HK-2 (cell line): ENCODE measurements at regions not wholly inside any gene's neighbourhood (a gene's known extent, or its start where the extent isn't known, plus 50 kb on each side); places are given as distances from the start of the nearest gene placed in this dataset.
"Not testable (repeated sequence)": the region's sequence is repeated elsewhere in the genome, so short reads cannot be mapped to it uniquely, and the experiment has no call there.

Experiments
- DNase-seq: peaks from one replicate; pipeline ENCODE4 v3.0.0-alpha.2; 2018; ENCODE audit not compliant: unreplicated experiment

DNA sequence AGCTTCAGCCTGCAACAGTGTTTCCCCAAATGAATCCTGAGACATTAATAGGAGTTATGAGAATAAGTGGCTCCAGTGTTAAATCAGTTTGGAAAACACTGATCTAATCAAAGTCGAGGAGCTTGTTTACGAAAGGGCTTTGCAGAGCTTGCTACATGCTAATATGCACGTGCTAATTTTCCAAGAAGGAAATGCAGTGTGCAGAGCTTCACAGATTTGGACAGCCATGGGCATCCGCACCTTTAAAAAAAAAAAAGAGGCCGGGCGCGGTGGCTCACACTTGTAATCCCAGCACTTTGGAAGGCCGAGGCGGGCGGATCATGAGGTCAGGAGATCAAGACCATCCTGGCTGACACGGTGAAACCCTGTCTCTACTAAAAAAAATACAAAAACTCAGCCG is 79.7 kb upstream of the LMO2 start:
- not testable (repeated sequence) for DNase-seq

DNA sequence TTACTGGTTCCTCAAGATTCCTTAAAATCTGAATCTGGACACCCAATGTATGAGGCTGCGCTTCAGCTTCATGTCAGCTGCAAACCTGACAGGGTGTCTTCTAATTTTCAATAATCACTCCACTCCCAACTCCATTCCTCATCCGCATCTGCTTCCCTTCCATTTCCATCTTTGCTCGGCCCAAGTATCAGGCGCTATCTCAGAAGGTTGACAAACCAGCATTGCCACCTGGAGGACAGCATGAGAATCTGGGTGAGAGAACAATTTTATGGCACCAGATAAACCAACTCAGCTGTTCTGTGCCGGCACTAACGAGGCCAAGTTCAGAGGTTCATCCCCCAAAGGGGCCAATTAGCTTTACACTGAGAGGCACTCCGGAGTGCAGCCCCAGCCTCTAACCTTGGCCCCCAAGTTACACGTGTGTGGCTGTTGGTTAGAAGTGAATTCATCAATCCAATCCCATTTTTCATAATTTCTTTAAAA is 79.1 kb upstream of the LMO2 start:
- peak; percentile 5 for DNase-seq

DNA sequence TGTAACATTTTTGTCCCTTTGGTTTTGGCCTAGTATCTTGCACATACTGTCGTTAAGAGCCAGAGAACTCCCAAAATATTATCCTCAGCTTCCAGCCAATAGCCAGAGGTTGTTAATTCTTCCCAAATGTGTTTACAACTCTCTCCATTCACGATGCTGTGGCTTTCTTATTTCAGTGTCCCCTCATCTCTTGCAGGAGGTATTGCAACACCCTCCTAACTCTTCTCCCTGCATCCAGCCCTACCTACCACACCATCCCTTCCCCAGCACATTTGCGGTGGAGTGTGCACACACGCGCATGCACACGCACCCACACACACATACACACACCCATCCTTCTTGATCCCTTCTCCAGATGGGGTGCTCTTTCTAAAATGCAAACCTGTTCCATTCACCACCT is 75.6 kb upstream of the LMO2 start:
- no peak for DNase-seq

DNA sequence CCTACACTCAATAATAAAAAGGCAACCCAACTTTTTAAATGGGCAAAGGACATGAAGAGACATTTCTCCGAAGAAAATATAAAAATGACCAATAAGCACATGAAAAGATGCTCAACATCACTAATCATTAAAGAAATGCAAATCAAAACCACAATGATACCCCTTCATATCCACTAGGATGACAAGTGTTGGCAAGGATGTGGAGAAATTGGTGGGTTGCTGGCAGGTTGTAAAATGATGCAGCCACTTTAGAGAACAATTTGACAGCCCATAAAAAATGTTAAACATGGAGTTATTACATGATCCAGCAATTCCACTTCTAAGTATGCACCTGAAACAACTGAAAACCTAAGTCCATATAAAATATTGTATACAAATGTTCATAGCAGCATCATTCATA is 73.2 kb upstream of the LMO2 start:
- no peak for DNase-seq

DNA sequence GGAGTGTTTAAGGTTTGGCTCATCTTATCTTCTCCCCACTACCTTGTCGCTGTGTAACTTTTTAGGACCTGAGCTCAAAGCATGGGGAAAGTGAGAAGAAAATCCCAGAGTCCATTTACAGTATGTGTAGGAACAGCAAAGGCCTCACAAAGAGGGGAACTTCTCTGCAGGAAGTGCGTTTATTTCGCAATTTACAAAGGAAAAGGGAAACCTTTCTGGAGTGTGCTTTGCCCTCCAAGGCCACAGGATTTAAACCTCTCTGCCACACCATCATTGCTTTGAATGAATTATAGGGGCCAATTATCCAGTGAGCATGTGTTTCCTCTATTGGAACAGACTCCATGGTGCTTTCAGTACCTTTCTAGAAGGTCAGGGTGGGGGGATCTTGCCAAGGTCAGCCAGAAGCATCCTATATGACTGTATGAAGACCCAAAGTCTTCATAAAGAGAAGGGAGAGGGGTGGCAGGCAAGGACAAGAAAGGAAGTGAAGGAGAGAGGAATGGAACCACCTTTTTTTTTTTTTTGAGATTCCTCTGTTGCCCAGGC is 68.1 kb upstream of the LMO2 start:
- DNase-seq, result no peak

DNA sequence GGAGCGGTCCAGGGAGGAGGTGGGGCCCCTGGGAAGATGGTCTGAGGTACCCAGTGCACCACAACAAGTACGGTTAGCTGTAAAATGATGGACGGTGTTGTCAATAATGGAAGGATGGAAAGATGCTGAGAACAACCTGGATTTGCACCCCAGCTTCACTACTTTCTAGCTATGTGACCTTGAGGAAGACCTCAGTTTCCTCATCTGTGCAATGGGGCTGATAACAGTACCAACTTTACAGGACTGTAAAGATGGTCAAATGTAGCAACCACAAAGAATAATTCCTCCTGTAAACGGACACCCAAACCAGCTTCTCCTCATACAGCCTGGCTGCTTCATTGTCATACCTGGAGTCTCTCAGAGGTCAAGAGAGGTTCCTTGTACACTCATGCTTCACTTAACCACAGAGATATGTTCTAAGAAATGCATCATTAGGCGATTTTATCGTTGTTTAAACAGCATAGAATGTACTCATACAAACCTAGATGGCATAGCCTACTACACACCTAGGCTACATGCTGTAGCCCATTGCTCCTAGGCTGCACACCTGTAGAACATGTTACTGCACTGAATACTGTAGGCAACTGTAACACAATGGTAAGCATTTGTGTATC is 65.5 kb upstream of the LMO2 start:
- no peak for DNase-seq

DNA sequence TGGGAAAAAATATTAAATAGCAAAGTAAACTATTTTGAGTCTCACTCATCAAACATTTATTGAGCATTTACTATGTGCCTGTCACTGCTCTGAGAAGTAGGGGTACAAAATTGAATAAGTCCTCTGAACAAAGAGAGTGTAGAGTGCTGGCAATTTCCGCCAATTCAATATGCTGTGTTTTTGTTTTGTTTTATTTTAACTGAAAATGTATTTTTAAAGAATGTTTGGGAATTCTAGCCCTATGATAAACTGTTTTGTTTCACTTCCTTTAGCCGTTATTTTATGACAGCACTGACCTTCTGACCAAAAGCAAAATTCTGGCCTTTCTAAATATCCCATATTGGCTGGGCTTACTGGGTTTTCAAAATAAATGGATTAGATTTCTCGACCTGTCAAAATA is 64.7 kb upstream of the LMO2 start:
- no peak for DNase-seq

DNA sequence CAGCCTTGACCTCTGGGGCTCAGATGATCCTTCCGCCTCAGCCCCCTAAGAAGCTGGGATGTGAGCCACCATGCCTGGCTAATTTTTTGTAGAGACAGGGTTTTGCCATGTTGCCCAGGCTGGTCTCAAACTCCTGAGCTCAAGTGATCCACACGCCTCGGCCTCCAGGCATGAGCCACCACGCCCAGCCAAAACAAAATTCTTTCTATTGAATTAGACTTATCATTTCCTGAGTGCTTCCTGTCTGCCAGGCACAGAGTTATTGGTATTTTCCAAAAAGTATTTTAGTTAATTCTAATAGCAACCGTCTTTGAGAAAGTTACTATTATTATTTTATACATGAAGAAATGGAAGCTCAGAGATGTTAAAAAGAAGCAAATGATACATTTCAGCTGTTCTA is 61.4 kb upstream of the LMO2 start:
- DNase-seq, result no peak

DNA sequence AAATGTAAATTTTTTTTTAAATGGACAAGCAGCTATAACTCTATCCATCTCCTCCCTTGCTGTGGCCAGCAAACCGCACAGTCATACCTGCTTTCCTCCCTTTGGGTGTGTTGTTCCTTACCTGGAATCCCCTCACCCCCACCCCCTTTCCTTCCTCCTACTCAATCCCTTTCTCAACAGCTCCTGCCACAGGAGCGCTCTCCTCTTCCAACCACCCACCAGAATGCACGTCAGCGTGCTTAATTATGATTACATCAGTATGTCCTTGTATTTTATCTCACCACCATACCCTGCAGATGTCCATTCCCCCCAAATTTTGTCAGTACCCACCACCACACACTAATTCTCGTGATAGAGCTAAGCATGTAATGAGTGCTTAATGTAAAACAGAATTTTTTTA is 60.9 kb upstream of the LMO2 start:
- no peak for DNase-seq

DNA sequence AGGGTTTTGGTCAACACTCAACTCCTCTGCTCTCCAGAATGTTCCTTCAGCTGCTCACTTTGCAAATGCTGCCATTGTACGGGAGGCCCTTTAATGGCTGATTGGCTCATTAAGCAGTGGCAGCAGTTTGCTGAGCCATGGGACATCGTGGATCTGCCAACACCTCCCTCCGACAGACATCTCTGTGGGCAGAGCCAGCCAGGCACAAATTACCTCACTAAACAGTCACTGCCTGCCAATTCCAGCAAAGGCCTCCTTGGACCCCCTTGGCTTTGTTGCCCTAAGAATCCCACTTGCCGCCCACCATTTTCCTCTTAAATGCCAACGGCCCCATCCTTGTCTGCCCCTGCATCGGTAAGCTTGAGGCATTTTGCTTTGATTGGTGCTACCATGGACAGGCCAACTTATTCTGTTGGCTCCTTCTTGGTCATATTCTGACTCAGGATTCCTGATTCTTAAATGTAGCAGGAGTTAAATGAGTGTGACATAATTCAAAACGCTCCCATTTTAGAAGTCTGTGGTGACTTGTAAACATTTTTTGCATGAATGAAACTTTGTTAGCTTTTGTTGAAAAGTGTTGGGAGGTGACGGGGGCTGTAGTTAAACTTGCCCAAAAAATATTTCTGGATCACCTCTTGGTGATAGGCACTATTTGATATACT is 57.5 kb upstream of the LMO2 start:
- no peak for DNase-seq

DNA sequence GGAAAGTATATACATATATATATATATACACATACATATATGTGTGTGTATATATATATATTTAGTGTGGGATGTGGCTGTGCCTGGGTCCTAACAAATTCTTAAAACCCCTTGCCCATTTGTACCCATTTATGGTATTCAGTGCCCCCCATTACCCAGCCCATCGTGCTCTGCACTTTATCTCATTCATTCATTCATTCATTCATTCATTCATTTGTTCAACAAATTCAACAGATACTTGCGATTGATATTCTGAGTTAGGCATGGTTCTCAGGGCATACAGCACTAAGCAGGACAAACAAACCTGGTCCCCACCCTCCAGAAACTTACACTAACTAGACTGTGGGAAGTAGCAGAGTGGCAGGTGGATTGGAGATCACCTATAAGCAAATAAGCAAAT is 56.6 kb upstream of the LMO2 start:
- no peak for DNase-seq

DNA sequence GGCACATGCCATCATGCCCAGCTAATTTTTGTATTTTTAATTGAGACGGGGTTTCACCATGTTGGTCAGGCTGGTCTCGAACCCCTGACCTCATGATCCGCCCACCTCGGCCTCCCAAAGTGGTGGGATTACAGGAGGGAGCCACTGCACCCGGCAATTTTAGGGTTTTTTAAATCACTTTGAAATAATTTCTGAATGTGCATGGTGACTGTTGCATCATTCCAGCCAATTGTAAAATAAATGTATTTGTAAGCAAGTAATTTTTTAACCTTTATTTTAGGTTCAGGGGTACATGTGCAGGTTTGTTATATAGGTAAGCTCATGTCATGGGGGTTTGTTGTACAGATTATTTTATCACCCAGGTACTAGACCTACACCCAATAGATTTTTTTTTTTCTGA is 56.0 kb upstream of the LMO2 start:
- not testable (repeated sequence) for DNase-seq

DNA sequence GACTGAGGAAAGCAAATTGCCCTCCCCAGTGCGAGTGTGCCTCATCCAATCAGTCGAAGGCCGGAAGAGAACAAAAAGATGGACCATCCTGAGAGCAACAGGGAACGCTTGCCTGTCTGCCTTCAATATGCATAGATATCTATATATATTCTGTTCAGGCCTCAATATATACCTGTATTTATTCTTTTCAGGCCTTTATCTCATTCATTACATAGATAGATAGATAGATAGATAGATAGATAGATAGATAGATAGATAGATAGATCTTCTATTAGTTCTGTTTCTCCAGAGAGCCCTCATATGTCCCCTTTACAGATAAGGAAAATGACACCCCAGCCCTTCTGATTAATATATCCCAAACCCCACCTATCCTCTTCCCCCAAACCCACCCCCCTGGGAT is 55.1 kb upstream of the LMO2 start:
- DNase-seq, result no peak

DNA sequence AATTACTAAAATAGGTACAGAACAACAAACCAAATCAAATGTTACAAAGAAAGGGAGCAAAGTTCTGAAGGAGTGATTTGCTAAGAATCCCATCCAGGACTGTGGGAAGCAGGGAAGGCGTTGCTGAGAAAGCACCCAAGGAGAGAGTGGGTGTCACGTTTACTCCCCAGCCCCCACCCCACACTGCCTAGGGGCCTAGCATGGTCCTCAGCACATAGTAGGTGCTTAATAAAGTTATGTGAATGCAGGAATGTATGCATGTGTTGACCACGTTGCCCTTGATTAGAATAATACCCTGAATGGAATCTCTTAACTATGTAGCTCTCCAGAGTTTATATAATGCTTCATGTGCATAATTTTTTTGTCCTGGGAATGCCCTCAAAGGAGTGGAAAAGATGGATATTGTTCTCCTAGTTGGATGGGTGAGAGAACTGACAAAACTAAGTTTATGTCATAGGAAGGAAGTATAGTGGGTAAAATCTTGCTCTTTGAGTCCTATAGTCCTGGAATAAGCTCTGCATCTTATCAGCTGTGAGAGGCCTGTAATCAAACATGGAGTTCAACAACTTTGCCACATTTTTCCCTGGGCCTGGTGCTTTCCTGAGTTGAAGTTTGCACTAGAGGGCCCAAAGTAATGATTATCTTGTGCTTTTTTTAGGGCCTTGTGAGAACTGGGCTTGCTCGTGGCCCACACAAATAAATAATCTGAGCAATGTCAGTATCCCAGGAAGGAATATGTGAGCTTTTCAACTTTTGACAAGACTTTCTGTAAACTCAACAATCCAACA is 53.8 kb upstream of the LMO2 start:
- no peak for DNase-seq

DNA sequence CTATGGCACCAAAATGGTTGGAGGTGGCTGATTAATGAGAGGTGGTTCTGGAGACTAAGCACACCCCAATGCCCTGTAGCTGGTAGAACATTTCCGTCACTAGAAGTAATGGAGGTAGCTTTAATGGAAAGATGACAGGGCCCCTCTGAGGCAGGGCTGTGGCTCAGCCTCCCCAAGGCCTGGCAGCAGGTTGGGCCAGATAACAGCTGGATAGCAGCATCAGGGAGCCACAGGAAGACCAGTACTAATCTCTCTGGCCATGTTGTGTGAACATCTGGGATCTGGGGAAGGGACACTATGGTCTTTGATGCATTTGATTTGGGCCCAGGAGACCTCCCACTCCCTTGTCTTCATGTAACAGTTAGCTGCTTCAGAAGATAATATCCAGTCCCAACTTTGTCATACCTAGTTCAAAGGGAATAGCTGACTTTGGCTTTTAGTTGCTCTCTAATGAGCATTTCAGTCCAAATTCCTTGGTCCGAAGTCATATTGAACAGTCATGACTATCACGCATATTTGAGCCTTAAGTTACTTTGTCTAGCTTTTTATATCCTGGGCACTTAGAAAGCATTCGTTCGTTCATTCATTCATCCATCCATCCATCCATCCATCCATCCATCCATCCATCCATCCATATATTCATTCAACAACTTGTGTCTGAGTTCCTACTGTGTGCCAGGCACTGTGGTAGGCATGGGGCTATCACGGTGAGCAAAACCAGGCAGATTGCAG is 53.0 kb upstream of the LMO2 start:
- DNase-seq, result no peak

DNA sequence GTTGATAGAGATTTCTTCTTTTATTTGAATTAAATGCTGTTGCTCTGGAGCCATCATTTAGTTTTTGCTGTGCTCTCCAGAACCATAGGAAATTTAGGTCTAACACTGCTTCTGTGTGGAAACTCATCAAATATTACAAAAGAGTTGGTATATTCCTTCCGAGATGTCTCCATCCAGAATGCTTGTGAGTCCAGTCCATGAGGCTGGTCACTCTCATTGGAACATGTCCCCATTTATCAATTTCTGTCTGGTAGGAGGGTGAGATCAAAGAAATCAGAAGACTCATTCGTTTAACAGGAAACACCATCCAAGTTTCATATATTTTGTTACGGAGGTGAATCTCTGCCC is 52.4 kb upstream of the LMO2 start:
- no peak for DNase-seq

DNA sequence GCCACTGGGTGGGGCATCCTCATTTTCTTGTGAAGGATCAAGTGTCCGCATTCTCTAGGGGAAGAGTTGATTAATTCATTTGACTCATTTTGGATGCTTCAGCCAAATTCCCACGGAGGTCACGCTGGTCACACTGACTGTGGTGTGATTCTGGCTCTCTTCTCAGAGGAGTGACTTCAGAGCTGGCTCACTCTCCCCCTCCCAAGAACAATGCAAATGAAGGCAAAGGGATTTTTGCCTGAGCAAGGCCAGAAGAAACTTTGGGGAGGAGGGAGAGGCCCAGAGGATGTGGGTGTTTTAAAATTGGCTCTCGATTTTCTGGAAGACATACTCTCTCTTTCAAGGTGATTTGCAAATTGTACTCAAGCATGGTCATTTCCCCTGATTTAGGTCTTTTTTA is 51.1 kb upstream of the LMO2 start:
- no peak for DNase-seq

DNA sequence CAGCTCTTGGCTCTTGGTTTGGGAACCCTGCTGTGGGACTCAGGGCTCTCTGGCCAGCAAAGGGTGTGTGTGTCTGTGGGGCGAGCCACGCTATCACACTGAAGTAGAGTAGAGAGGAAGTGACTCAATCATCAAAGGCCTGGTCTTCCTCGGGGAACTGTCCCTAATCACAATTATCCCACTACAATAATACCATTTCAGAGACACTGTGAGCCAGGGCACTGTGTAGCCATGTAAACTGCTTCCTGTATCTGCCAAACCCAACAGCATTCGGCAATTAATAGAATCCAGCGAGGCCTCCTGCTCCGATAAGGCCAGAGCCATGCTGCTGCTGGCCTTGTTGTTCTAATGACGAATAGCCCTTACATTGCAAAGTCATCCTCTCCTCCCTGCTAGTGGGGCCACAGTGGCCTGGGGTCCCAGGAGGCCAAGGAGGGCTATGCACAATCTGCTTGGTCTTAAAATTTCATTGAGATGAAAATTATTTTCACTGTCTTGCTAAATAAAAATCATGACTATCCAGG is 49.8 kb upstream of the LMO2 start:
- no peak for DNase-seq
